GM12874 (cell line): ENCODE measurements at regions not wholly inside any gene's neighbourhood (a gene's known extent, or its start where the extent isn't known, plus 50 kb on each side); places are given as distances from the start of the nearest gene placed in this dataset.
A peak's percentile ranks its signal among the peaks of the same experiment; 100 is the strongest.

Source experiments
- TF ChIP-seq, protein P1 (sequence below): IDR thresholded peaks from 2 replicates; pipeline ENCODE4 v1.5.1; 2011; ENCODE audit warnings: low read depth, mild to moderate bottlenecking, control low read depth, low read length, moderate library complexity; ENCODE audit not compliant: insufficient read depth

DNA sequence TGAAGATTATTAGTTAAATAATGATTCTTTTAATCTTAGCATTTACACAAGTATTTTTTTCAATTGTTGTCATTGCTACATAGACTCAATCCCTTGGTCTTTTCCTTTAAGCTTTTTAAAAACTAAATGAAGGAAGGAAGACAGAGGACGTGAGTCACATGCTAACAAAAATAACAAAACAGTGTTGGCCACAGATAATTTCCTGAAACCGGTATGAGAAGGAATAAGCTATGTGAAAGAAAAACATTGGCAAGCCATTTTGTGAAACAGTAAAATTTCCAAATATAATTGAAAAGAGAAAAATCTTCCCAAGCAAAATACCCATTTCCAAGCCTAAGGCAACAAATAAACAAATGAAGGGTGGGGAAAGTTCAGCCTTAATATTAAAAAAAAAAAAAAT, 223.0 kb downstream of the AHR start:
- TF ChIP-seq, protein P1, sequence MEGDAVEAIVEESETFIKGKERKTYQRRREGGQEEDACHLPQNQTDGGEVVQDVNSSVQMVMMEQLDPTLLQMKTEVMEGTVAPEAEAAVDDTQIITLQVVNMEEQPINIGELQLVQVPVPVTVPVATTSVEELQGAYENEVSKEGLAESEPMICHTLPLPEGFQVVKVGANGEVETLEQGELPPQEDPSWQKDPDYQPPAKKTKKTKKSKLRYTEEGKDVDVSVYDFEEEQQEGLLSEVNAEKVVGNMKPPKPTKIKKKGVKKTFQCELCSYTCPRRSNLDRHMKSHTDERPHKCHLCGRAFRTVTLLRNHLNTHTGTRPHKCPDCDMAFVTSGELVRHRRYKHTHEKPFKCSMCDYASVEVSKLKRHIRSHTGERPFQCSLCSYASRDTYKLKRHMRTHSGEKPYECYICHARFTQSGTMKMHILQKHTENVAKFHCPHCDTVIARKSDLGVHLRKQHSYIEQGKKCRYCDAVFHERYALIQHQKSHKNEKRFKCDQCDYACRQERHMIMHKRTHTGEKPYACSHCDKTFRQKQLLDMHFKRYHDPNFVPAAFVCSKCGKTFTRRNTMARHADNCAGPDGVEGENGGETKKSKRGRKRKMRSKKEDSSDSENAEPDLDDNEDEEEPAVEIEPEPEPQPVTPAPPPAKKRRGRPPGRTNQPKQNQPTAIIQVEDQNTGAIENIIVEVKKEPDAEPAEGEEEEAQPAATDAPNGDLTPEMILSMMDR = no peak

- TF ChIP-seq, protein P1 = no peak
These were observed 225.6 kb downstream of the AHR start for GRCh38 chr7:17523813-17524739.

- TF ChIP-seq, protein P1 = no peak
These were observed 226.3 kb downstream of the AHR start for GRCh38 chr7:17524746-17525145.

DNA sequence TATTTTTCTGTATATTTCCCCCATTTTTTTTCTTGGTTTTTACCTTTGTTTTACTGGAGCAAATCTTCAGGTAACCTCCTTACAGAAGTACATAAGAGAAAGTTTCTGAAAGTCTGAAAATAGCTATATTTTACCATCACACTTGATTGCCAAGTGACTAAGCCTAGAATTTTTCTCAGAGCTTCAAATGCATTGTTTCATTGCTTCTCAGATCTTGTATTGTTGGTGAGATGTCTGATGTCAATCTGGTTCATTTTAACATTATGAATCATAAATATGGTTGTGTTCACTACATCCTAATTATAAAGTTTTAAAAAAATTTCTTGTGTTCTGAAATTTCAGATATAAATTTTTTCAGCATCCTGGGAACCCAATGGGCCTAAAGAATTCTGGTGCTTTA, 228.2 kb downstream of the AHR start:
- TF ChIP-seq, protein P1 = no peak

- TF ChIP-seq, protein P1 = no peak
These were observed 230.2 kb downstream of the AHR start for GRCh38 chr7:17528636-17529035.

DNA sequence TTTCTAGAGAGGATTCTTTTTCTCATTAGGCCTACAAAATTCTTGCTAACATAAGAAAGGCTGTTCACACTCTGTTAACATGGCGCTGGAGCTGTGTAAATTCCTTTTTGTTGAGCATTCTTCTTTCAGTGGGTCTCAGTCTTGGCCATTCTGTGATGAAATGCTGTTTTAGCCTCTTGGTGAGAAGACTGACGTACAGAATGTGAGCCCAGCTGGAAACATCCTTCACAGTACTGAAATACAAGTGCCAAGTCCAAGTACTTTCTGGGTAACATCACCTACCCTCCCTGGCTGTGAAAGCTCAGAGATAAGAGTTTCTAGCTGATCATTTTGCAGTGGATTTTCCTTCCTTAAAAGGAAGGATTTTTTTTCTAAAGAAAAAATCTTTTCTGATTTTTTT, 231.8 kb downstream of the AHR start:
- TF ChIP-seq, protein P1 = no peak

DNA sequence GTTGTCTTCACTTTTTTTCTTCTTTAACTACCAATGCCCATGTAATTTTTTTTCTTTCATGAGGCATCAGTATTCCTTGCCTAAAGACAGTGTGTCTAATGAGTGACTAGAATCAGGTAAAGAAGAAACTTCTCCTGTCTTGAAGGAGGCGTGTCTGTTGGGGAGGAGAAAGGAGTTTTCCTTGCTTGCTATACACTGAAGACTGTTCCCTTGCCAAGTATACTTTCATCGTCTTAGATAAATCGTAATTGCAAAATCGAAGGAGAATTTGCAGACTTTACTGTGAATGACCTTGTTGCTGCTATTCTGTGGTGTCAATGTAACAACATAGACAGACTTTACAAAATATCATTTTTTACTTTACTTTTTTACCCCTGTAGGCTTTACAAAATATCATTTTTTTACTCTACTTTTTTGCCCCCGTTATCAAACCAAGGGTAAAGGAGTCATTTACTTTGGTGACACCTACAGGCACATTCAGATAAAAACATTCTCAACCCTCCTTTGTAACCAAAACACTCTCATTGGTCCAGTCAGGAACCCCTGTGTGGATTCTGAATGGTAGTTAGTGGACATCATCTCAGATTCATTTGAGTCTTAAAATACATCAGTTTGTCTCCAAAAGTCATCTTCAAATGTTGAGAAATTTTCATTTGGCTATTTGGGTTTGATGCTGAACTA, 232.4 kb downstream of the AHR start:
- TF ChIP-seq, protein P1 = peak; percentile 27; the same call in 1 of the 2 replicates
